ENCODE measurements at regions not wholly inside any gene's neighbourhood (a gene's known extent, or its start where the extent isn't known, plus 50 kb on each side); places are given as distances from the start of the nearest gene placed in this dataset.
"Not testable (repeated sequence)": the region's sequence is repeated elsewhere in the genome, so short reads cannot be mapped to it uniquely, and the experiment has no call there.

- Histone ChIP-seq H3K27me3 (ENCODE audit: control insufficient read depth, insufficient read depth, low read length) (no peaks in the 10 kb centered on the region), H3K27ac (ENCODE audit: low read length) (no peak overlapping the region), H3K36me3 (ENCODE audit: control insufficient read depth, insufficient read depth, low read length) (no peaks in the 10 kb centered on the region), H3K9me3 (ENCODE audit: control insufficient read depth, insufficient read depth, low read length) (no peaks in the 10 kb centered on the region), H3K4me1 (ENCODE audit: control insufficient read depth, insufficient read depth, low read length) (no peaks in the 10 kb centered on the region), H3K4me3 (ENCODE audit: low read length) (no peak overlapping the region)
- Mint-ChIP-seq H3K4me3 (no peak overlapping the region), H3K36me3 (no peaks in the 10 kb centered on the region), H3K27ac (no peak overlapping the region), H3K4me1 (no peaks in the 10 kb centered on the region), H3K27me3 (ENCODE audit: low read depth in 2 of 2) (peaks cover 11 to 16% of the 10 kb centered on the region in 2 donors), H3K9me3 (peaks cover 0 to 2% of the 10 kb centered on the region in 2 donors)
- DNase-seq (no peak), ATAC-seq (no peak)
- no CpG with 5 or more reads among the region's 1 CpG for WGBS (ENCODE audit: insufficient coverage)
- intact Hi-C loops (cut with micrococcal nuclease) = no loop called here
- TF ChIP-seq CTCF (IDR thresholded peaks at IDR 0.05) = no peak
Observed at GRCh38 chr12:22126758-22127157, 80.7 kb downstream of the CMAS start.

DNA sequence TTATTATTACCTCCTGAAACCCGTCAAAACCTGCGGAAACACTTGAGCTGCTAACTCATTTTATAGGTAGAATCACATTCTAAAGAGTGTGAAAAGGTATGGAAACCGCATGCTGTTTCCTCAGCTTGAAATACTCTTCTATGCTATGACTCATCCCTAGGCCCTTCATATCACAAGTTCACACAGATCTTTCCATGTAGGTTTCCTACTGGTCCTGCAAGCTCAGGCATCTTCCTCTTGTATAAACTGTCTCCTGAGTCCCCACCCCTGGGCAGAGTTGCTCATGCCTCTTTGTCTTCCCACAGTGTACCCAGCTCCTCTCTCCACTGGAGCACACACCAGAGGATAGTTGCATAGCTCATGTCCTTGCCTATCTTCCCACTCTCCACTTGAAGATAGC is 84.7 kb downstream of the CMAS start:
- no peaks in the 10 kb centered on the region for H3K9me3 ChIP-seq (ENCODE audit: control insufficient read depth, insufficient read depth, low read length)
- Mint-ChIP-seq H3K4me1 (no peaks in the 10 kb centered on the region), H3K36me3 (no peaks in the 10 kb centered on the region), H3K4me3 (no peak overlapping the region), H3K27me3 (ENCODE audit: low read depth in 2 of 2) (peaks cover 11 to 33% of the 10 kb centered on the region in 2 donors), H3K27ac (no peak overlapping the region), H3K9me3 (peaks cover 0 to 2% of the 10 kb centered on the region in 2 donors)
- H3K4me1 ChIP-seq (ENCODE audit: control insufficient read depth, insufficient read depth, low read length) = no peaks in the 10 kb centered on the region
- ATAC-seq = no peak
- H3K36me3 ChIP-seq (ENCODE audit: control insufficient read depth, insufficient read depth, low read length) = no peaks in the 10 kb centered on the region
- no peak overlapping the region for H3K27ac ChIP-seq (ENCODE audit: low read length)
- H3K27me3 ChIP-seq (ENCODE audit: control insufficient read depth, insufficient read depth, low read length) = no peaks in the 10 kb centered on the region
- intact Hi-C loops (cut with micrococcal nuclease) = no loop called here
- WGBS (ENCODE audit: insufficient coverage) = 94% methylated on average over 3 of the region's 3 CpGs
- TF ChIP-seq CTCF (IDR thresholded peaks at IDR 0.05) = no peak
- DNase-seq = no peak
- no peak overlapping the region for H3K4me3 ChIP-seq (ENCODE audit: low read length)

GRCh38 chr12:22136604-22137117 is 90.6 kb downstream of the CMAS start:
- H3K36me3 Mint-ChIP-seq; H3K36me3 ChIP-seq (ENCODE audit: control insufficient read depth, insufficient read depth, low read length); H3K27ac Mint-ChIP-seq; intact Hi-C loops (cut with micrococcal nuclease); H3K9me3 Mint-ChIP-seq; H3K4me3 ChIP-seq (ENCODE audit: low read length); H3K4me1 ChIP-seq (ENCODE audit: control insufficient read depth, insufficient read depth, low read length); DNase-seq; H3K9me3 ChIP-seq (ENCODE audit: control insufficient read depth, insufficient read depth, low read length); H3K4me1 Mint-ChIP-seq; H3K27ac ChIP-seq (ENCODE audit: low read length); ATAC-seq; H3K4me3 Mint-ChIP-seq; H3K27me3 ChIP-seq (ENCODE audit: control insufficient read depth, insufficient read depth, low read length): not testable (repeated sequence)
- peaks cover 0 to 26% of the 10 kb centered on the region in 2 donors for H3K27me3 Mint-ChIP-seq (ENCODE audit: low read depth in 2 of 2)
- WGBS (ENCODE audit: insufficient coverage) = 88% methylated on average over 14 of the region's 21 CpGs

Measured in natural killer cell (primary cell).